OCI-LY3 (cell line): ENCODE measurements at regions not wholly inside any gene's neighbourhood (a gene's known extent, or its start where the extent isn't known, plus 50 kb on each side); places are given as distances from the start of the nearest gene placed in this dataset.

Experiments
- EZH2phosphoT487 ChIP-seq: fragments of 200-600 bp; shearing (Covaris generic); IDR thresholded peaks from 2 replicates; pipeline ENCODE4 v1.6.1; 2018; ENCODE audit warnings: antibody characterized with exemption, mixed run types, low read depth
- TF ChIP-seq, protein P1 (sequence below): fragments of 200-600, 300-600 bp; sonication (generic); IDR thresholded peaks from 2 replicates; pipeline ENCODE4 v1.5.1; 2014; ENCODE audit warnings: antibody characterized with exemption, low read length, low read depth

DNA sequence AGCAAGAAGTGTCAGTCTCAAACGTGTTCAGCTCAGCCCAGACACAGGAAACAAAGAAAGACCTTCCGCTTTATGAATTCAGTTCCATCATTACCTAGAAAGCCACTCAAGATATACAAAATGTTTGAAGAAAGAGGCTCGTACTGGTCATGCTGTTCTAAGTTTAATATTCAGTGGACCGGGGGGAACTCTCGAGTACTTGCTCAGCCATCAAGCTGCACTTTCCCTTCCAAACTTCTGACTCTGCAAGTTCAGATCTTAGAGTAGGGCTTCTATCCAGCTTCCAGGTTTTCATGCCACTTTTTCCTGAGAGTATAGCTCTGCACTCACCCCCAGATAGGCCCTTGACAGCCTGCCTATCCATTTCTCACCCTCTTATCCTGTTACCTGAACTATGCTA, 62.8 kb upstream of the OSBPL8 start:
- TF ChIP-seq, protein P1, sequence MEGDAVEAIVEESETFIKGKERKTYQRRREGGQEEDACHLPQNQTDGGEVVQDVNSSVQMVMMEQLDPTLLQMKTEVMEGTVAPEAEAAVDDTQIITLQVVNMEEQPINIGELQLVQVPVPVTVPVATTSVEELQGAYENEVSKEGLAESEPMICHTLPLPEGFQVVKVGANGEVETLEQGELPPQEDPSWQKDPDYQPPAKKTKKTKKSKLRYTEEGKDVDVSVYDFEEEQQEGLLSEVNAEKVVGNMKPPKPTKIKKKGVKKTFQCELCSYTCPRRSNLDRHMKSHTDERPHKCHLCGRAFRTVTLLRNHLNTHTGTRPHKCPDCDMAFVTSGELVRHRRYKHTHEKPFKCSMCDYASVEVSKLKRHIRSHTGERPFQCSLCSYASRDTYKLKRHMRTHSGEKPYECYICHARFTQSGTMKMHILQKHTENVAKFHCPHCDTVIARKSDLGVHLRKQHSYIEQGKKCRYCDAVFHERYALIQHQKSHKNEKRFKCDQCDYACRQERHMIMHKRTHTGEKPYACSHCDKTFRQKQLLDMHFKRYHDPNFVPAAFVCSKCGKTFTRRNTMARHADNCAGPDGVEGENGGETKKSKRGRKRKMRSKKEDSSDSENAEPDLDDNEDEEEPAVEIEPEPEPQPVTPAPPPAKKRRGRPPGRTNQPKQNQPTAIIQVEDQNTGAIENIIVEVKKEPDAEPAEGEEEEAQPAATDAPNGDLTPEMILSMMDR = no peak
- no peak for TF ChIP-seq EZH2phosphoT487
